Vagina (tissue), 2 donors: ENCODE measurements at regions not wholly inside any gene's neighbourhood (a gene's known extent, or its start where the extent isn't known, plus 50 kb on each side); places are given as distances from the start of the nearest gene placed in this dataset.

ENCODE experiments used
- CTCF ChIP-seq, 3 experiments: fragments of 450-650 bp in 2 of 3; fragments of 200-600 bp in 1 of 3; sonication (generic) in 1 of 3; IDR thresholded peaks; one replicate each; pipeline ENCODE4 v1.5.1; 2017 to 2019; ENCODE audit warnings: antibody characterized with exemption in 3 of 3, mild to moderate bottlenecking in 2 of 3, moderate library complexity in 2 of 3
- POLR2A ChIP-seq, 2 donors: fragments of 450-650 bp; IDR thresholded peaks; one replicate each; pipeline ENCODE4 v1.6.1; 2017; ENCODE audit warnings: antibody characterized with exemption in 2 of 2, mild to moderate bottlenecking in 2 of 2, moderate library complexity in 2 of 2

GRCh38 chr6:41455410-41455809 is 90.8 kb upstream of the FOXP4 start:
- TF ChIP-seq CTCF (IDR thresholded peaks at IDR 0.05) (no peak), POLR2A (IDR thresholded peaks at IDR 0.05) (no peak)
